HEK293 (cell line): ENCODE measurements at regions not wholly inside any gene's neighbourhood (a gene's known extent, or its start where the extent isn't known, plus 50 kb on each side); places are given as distances from the start of the nearest gene placed in this dataset.

Source experiments
- CTCF ChIA-PET: fragments of 350-600 bp; formaldehyde crosslinking; extraction: SDS; loops from one replicate; lab custom pipeline; 2021; ENCODE audit warnings: antibody characterized with exemption; lab: Yijun Ruan, JAX
- POLR2A ChIA-PET: fragments of 300-600 bp; formaldehyde crosslinking; extraction: SDS; loops from one replicate; lab custom pipeline; 2020; ENCODE audit warnings: antibody characterized with exemption, inconsistent platforms; lab: Yijun Ruan, JAX
- H3K27ac ChIP-seq: fragments of 200-500 bp; sonication (Bioruptor generic); 2 replicates; pipeline ENCODE4 v1.5.1; 2014; ENCODE audit warnings: low read depth, low read length, control low read depth, inconsistent platforms; ENCODE audit errors: extremely low read depth
- H3K36me3 ChIP-seq, 2 experiments: fragments of 200-500 bp in 1 of 2; sonication (Bioruptor generic) in 1 of 2; 1 replicate in 1 of 2; 2 replicates in 1 of 2; pipeline ENCODE4 v1.5.1; 2014 to 2017; ENCODE audit warnings: inconsistent platforms in 2 of 2, low read length in 2 of 2; ENCODE audit not compliant: control insufficient read depth in 2 of 2, insufficient read depth in 1 of 2
- H3K4me1 ChIP-seq: fragments of 200-500 bp; sonication (Bioruptor generic); 2 replicates; pipeline ENCODE4 v1.5.1; 2014; ENCODE audit warnings: mild to moderate bottlenecking, low read length, inconsistent platforms; ENCODE audit not compliant: control insufficient read depth, insufficient read depth
- H3K4me3 ChIP-seq: 2 replicates; pipeline ENCODE4 v1.5.1; 2011; ENCODE audit warnings: low read depth, mild to moderate bottlenecking, control low read depth, low read length, moderate library complexity
- H3K9me3 ChIP-seq: fragments of 200-500 bp; sonication (Bioruptor generic); 2 replicates; pipeline ENCODE4 v1.5.1; 2014; ENCODE audit warnings: low read depth, low read length, inconsistent platforms; ENCODE audit not compliant: control insufficient read depth, insufficient read depth
- GLIS2 ChIP-seq: fragments of 450-650 bp; formaldehyde crosslinking; IDR thresholded peaks from 2 replicates; pipeline ENCODE4 v1.5.1; 2016; ENCODE audit warnings: missing biosample characterization, missing genetic modification characterization
- KLF1 ChIP-seq: fragments of 450-650 bp; formaldehyde crosslinking; IDR thresholded peaks from 2 replicates; pipeline ENCODE4 v1.5.1; 2016; ENCODE audit warnings: missing biosample characterization, missing genetic modification characterization
- SP3 ChIP-seq: fragments of 450-650 bp; formaldehyde crosslinking; IDR thresholded peaks from 2 replicates; pipeline ENCODE4 v1.5.1; 2016; ENCODE audit warnings: missing biosample characterization, missing genetic modification characterization
- ZBTB17 ChIP-seq: fragments of 450-650 bp; formaldehyde crosslinking; IDR thresholded peaks from 2 replicates; pipeline ENCODE4 v1.5.1; 2016; ENCODE audit warnings: missing biosample characterization, missing genetic modification characterization
- ZFP41 ChIP-seq: fragments of 450-650 bp; formaldehyde crosslinking; IDR thresholded peaks from 2 replicates; pipeline ENCODE4 v1.5.1; 2016; ENCODE audit warnings: missing biosample characterization, missing genetic modification characterization, borderline replicate concordance
- ZNF175 ChIP-seq: fragments of 450-650 bp; formaldehyde crosslinking; IDR thresholded peaks from 2 replicates; pipeline ENCODE4 v1.5.1; 2016; ENCODE audit warnings: missing biosample characterization, missing genetic modification characterization
- ZNF184 ChIP-seq: fragments of 450-650 bp; IDR thresholded peaks from 2 replicates; pipeline ENCODE4 v1.5.1; 2018; ENCODE audit warnings: missing biosample characterization, mild to moderate bottlenecking, missing genetic modification characterization
- ZNF362 ChIP-seq: fragments of 450-650 bp; formaldehyde crosslinking; IDR thresholded peaks from 2 replicates; pipeline ENCODE4 v1.5.1; 2016; ENCODE audit warnings: missing biosample characterization, missing genetic modification characterization
- ZNF404 ChIP-seq: fragments of 450-650 bp; formaldehyde crosslinking; IDR thresholded peaks from 2 replicates; pipeline ENCODE4 v1.5.1; 2017; ENCODE audit warnings: missing biosample characterization, missing genetic modification characterization
- ZNF416 ChIP-seq: fragments of 450-650 bp; formaldehyde crosslinking; IDR thresholded peaks from 2 replicates; pipeline ENCODE4 v1.5.1; 2016; ENCODE audit warnings: missing biosample characterization, missing genetic modification characterization
- ZNF433 ChIP-seq: fragments of 450-650 bp; formaldehyde crosslinking; IDR thresholded peaks from 2 replicates; pipeline ENCODE4 v1.5.1; 2016; ENCODE audit warnings: missing biosample characterization, missing genetic modification characterization, low read depth
- ZNF510 ChIP-seq: fragments of 450-650 bp; formaldehyde crosslinking; IDR thresholded peaks from 2 replicates; pipeline ENCODE4 v1.5.1; 2018; ENCODE audit warnings: mild to moderate bottlenecking, missing genetic modification characterization, missing biosample characterization; ENCODE audit not compliant: insufficient replicate concordance
- ZNF560 ChIP-seq: fragments of 450-650 bp; formaldehyde crosslinking; IDR thresholded peaks from 2 replicates; pipeline ENCODE4 v1.5.1; 2017; ENCODE audit warnings: missing biosample characterization, missing genetic modification characterization, borderline replicate concordance
- ZSCAN18 ChIP-seq: fragments of 450-650 bp; formaldehyde crosslinking; IDR thresholded peaks from 2 replicates; pipeline ENCODE4 v1.5.1; 2016; ENCODE audit warnings: missing biosample characterization, missing genetic modification characterization
- TF ChIP-seq, protein P1 (sequence below): fragments of 450-650 bp; formaldehyde crosslinking; IDR thresholded peaks from 2 replicates; pipeline ENCODE4 v1.5.1; 2016; ENCODE audit warnings: missing biosample characterization, missing genetic modification characterization
- TF ChIP-seq, protein P2 (sequence below): fragments of 450-650 bp; formaldehyde crosslinking; IDR thresholded peaks from 2 replicates; pipeline ENCODE4 v1.5.1; 2016; ENCODE audit warnings: missing biosample characterization, missing genetic modification characterization

GRCh38 chr7:156529956-156530355 is 110.6 kb upstream of the RNF32 start:
- no peaks in the 10 kb centered on the region for H3K4me1 ChIP-seq
- H3K9me3 ChIP-seq = no peaks in the 10 kb centered on the region
- POLR2A ChIA-PET = no interaction called here
- H3K27ac ChIP-seq = no peak overlapping the region
- CTCF ChIA-PET = no interaction called here
- no peaks in the 10 kb centered on the region for H3K36me3 ChIP-seq
- no peak overlapping the region for H3K4me3 ChIP-seq
- no peak for TF ChIP-seq KLF1 (tag by site-specific recombination)

DNA sequence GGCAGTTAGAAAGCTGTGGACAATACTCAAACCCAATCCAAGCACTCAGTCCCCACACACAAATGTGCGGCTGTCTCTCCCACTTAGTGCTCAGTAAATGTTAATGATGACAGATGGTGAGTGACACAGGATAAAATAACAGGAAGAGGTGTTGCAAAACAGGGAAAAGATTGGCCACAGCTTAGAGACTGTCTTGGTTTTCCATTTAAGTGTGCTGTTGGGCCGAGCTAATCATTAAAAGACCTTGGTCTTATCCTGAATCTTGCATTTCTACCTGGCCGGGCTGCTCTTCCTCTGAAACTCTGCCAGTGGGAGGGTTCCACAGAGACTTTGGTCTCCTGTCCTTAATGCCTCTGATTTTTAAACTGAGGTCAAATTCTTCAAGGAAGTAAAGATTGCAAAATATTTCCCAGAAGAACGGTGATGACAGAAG is 113.1 kb upstream of the RNF32 start:
- TF ChIP-seq ZNF510 (no peak), ZNF175 (tag by site-specific recombination) (no peak), GLIS2 (tag by site-specific recombination) (no peak), ZNF184 (tag by site-specific recombination) (no peak)
- H3K36me3 ChIP-seq = no peaks in the 10 kb centered on the region
- ChIA-PET POLR2A (no interaction called here), CTCF (no interaction called here)
- no peak overlapping the region for H3K27ac ChIP-seq
- H3K4me1 ChIP-seq = no peaks in the 10 kb centered on the region
- no peak overlapping the region for H3K4me3 ChIP-seq
- no peaks in the 10 kb centered on the region for H3K9me3 ChIP-seq

- TF ChIP-seq ZFP41 (tag by site-specific recombination) = no peak
- TF ChIP-seq ZBTB17 (tag by site-specific recombination) = no peak
- TF ChIP-seq, protein P1, sequence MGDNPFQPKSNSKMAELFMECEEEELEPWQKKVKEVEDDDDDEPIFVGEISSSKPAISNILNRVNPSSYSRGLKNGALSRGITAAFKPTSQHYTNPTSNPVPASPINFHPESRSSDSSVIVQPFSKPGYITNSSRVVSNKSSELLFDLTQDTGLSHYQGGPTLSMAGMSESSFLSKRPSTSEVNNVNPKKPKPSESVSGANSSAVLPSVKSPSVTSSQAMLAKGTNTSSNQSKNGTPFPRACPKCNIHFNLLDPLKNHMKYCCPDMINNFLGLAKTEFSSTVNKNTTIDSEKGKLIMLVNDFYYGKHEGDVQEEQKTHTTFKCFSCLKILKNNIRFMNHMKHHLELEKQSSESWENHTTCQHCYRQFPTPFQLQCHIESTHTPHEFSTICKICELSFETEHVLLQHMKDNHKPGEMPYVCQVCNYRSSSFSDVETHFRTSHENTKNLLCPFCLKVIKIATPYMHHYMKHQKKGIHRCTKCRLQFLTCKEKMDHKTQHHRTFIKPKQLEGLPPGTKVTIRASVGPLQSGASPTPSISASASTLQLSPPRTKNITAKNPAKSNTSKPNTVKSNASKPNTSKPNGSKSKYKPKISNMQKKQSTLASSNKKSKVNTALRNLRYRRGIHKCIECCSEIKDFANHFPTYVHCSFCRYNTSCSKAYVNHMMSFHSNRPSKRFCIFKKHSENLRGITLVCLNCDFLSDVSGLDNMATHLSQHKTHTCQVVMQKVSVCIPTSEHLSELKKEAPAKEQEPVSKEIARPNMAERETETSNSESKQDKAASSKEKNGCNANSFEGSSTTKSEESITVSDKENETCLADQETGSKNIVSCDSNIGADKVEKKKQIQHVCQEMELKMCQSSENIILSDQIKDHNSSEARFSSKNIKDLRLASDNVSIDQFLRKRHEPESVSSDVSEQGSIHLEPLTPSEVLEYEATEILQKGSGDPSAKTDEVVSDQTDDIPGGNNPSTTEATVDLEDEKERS (tag by site-specific recombination) = no peak
- TF ChIP-seq ZNF416 (tag by site-specific recombination) = no peak
- no peak for TF ChIP-seq ZNF433 (tag by site-specific recombination)
- TF ChIP-seq, protein P2, sequence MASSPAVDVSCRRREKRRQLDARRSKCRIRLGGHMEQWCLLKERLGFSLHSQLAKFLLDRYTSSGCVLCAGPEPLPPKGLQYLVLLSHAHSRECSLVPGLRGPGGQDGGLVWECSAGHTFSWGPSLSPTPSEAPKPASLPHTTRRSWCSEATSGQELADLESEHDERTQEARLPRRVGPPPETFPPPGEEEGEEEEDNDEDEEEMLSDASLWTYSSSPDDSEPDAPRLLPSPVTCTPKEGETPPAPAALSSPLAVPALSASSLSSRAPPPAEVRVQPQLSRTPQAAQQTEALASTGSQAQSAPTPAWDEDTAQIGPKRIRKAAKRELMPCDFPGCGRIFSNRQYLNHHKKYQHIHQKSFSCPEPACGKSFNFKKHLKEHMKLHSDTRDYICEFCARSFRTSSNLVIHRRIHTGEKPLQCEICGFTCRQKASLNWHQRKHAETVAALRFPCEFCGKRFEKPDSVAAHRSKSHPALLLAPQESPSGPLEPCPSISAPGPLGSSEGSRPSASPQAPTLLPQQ (tag by site-specific recombination) = no peak
- TF ChIP-seq ZSCAN18 (tag by site-specific recombination) = no peak
- TF ChIP-seq ZNF404 (tag by site-specific recombination) = no peak
- TF ChIP-seq ZNF560 (tag by site-specific recombination) = no peak
- TF ChIP-seq ZNF362 (tag by site-specific recombination) = no peak
- TF ChIP-seq SP3 (tag by site-specific recombination) = no peak
- ChIA-PET CTCF (no interaction called here), POLR2A (no interaction called here)
- Histone ChIP-seq H3K4me3 (no peak overlapping the region), H3K4me1 (no peaks in the 10 kb centered on the region), H3K36me3 (no peaks in the 10 kb centered on the region), H3K27ac (no peak overlapping the region), H3K9me3 (no peaks in the 10 kb centered on the region)
Measured at GRCh38 chr7:156524818-156525597, 115.6 kb upstream of the RNF32 start.
